CD4-positive, alpha-beta T cell (primary cell): ENCODE measurements at regions not wholly inside any gene's neighbourhood (a gene's known extent, or its start where the extent isn't known, plus 50 kb on each side); places are given as distances from the start of the nearest gene placed in this dataset.

Experiments
- ATAC-seq: fragments of 200-7000 bp; cut with Tn5 transposase; one replicate; pipeline ENCODE4 v1.10.0; 2022; ENCODE audit warnings: mild to moderate bottlenecking; ENCODE audit not compliant: poor library complexity
- CTCF ChIA-PET: fragments of 350-600 bp; sonication (Branson Sonifier 250); formaldehyde crosslinking; loops from one replicate; lab custom pipeline; 2021; ENCODE audit warnings: antibody characterized with exemption, inconsistent platforms; lab: Charles Lee
- POLR2A ChIA-PET: fragments of 350-600 bp; sonication (Branson Sonifier 250); formaldehyde crosslinking; loops from one replicate; lab custom pipeline; 2021; ENCODE audit warnings: antibody characterized with exemption, inconsistent platforms; lab: Charles Lee
- DNase-seq, 14 experiments: peaks; one replicate each; pipeline ENCODE4 v3.0.0-alpha.2; 2013 to 2020; ENCODE audit warnings: mixed read lengths in 2 of 14
- H3K27ac ChIP-seq, 2 donors: one replicate each; pipeline versions ENCODE4 v1.5.1 to v1.7.0; 2013; ENCODE audit warnings: low read length in 2 of 2, low read depth in 1 of 2, mild to moderate bottlenecking in 1 of 2
- H3K27me3 ChIP-seq, 2 experiments: 1 replicate in 1 of 2; 2 replicates in 1 of 2; pipeline versions ENCODE4 v1.6.1 to v1.7.0; 2013; ENCODE audit warnings: low read length in 2 of 2, control low read depth in 1 of 2, mild to moderate bottlenecking in 1 of 2, moderate library complexity in 1 of 2; ENCODE audit not compliant: insufficient read depth in 2 of 2, control insufficient read depth in 1 of 2
- H3K36me3 ChIP-seq: one replicate; pipeline ENCODE4 v1.6.1; 2013; ENCODE audit warnings: low read length, control low read depth; ENCODE audit not compliant: insufficient read depth
- H3K4me1 ChIP-seq: one replicate; pipeline ENCODE4 v1.6.1; 2013; ENCODE audit warnings: low read length, control low read depth; ENCODE audit not compliant: insufficient read depth
- H3K4me3 ChIP-seq: one replicate; pipeline ENCODE4 v1.5.1; 2013; ENCODE audit warnings: mild to moderate bottlenecking, low read length, moderate library complexity
- H3K9me3 ChIP-seq, 2 experiments: 1 replicate in 1 of 2; 2 replicates in 1 of 2; pipeline versions ENCODE4 v1.6.1 to v1.7.0; 2013; ENCODE audit warnings: low read length in 2 of 2, mild to moderate bottlenecking in 2 of 2, control low read depth in 1 of 2, moderate library complexity in 1 of 2; ENCODE audit not compliant: control insufficient read depth in 1 of 2, insufficient read depth in 1 of 2
- H3K27ac Mint-ChIP-seq: one replicate; pipeline ENCODE4 v1.8.0; 2020; ENCODE audit warnings: mixed read lengths
- H3K27me3 Mint-ChIP-seq: one replicate; pipeline ENCODE4 v1.8.0; 2021; ENCODE audit warnings: mixed read lengths
- H3K36me3 Mint-ChIP-seq: one replicate; pipeline ENCODE4 v1.8.0; 2021; ENCODE audit warnings: low read depth, mixed read lengths
- H3K4me1 Mint-ChIP-seq: one replicate; pipeline ENCODE4 v1.8.0; 2021; ENCODE audit warnings: low read depth, mixed read lengths
- H3K4me3 Mint-ChIP-seq: one replicate; pipeline ENCODE4 v1.8.0; 2020; ENCODE audit warnings: mild to moderate bottlenecking, mixed read lengths
- H3K9me3 Mint-ChIP-seq: one replicate; pipeline ENCODE4 v1.8.0; 2020; ENCODE audit warnings: mixed read lengths
- intact Hi-C, 2 experiments: fragments of 100-400 bp; cut with DNase I in 1 of 2; cut with micrococcal nuclease in 1 of 2; formaldehyde crosslinking; loops; one replicate each; pipeline versions ENCODE4 v1.15.1 to v1.9.0; 2023 to 2025; cut with DNase I, micrococcal nuclease
- TF ChIP-seq, protein P1 (sequence below): fragments of 200-600 bp; IDR thresholded peaks from one replicate; pipeline ENCODE4 v1.8.0; 2022; ENCODE audit warnings: antibody characterized with exemption, mild to moderate bottlenecking

DNA sequence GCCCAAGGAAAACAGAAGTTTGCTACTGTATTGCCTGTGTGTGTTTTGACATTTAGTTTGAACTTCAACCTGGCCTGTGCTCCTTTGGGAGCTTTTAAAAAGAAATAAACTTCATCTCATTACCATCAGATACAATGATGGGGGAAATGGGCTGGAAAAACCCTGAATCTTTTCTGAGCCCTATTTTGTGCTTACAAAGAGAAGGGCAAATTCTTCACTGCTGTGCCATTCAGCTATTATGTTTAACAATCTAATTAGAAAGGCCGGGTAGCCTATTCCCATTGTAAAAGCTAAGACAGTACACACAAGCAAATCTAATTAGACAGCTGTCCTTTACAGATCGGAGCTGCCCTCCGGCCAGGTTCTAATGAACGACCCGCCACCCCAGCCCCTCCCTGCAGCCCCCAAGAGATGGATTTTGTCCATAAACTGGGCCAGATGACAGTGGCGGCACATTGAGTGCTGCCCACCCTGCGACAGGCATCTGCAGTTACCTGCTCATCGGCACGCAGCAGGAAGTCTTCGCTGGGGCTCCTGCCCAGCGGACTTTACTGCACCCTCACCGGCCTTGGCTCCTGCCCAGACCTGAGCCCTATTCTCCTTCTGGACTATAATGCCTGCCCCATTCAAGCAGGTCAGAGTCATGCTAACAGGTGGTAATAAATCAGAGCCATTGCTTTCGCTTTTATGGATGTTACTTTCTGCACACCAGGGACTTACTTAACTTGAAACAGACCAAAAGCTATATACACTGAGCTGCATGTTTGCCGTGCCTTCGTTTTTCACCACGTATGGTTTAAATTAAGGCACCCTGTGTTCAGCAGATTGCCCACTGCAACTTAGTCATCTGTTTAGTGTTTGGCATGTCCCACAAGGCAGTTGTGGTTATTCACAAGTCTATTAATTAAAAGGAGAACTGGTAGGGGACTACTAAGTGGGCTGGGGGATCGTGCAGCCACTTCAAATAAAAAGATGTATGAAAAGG lies 549.6 kb downstream of the FGF9 start:
- no peak for DNase-seq
- intact Hi-C loops: no loop called here
- Histone ChIP-seq H3K27me3 (no peaks in the 10 kb centered on the region), H3K36me3 (no peaks in the 10 kb centered on the region), H3K27ac (no peak overlapping the region), H3K4me3 (no peak overlapping the region), H3K9me3 (no peaks in the 10 kb centered on the region), H3K4me1 (no peaks in the 10 kb centered on the region)
- Mint-ChIP-seq H3K36me3 (no peaks in the 10 kb centered on the region), H3K9me3 (no peaks in the 10 kb centered on the region), H3K27ac (no peak overlapping the region), H3K4me3 (no peak overlapping the region), H3K4me1 (peaks cover 32% of the 10 kb centered on the region), H3K27me3 (no peaks in the 10 kb centered on the region)
- CTCF ChIA-PET: no interaction called here
- ATAC-seq: no peak
- POLR2A ChIA-PET: no interaction called here
- TF ChIP-seq, protein P1, sequence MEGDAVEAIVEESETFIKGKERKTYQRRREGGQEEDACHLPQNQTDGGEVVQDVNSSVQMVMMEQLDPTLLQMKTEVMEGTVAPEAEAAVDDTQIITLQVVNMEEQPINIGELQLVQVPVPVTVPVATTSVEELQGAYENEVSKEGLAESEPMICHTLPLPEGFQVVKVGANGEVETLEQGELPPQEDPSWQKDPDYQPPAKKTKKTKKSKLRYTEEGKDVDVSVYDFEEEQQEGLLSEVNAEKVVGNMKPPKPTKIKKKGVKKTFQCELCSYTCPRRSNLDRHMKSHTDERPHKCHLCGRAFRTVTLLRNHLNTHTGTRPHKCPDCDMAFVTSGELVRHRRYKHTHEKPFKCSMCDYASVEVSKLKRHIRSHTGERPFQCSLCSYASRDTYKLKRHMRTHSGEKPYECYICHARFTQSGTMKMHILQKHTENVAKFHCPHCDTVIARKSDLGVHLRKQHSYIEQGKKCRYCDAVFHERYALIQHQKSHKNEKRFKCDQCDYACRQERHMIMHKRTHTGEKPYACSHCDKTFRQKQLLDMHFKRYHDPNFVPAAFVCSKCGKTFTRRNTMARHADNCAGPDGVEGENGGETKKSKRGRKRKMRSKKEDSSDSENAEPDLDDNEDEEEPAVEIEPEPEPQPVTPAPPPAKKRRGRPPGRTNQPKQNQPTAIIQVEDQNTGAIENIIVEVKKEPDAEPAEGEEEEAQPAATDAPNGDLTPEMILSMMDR: no peak

DNA sequence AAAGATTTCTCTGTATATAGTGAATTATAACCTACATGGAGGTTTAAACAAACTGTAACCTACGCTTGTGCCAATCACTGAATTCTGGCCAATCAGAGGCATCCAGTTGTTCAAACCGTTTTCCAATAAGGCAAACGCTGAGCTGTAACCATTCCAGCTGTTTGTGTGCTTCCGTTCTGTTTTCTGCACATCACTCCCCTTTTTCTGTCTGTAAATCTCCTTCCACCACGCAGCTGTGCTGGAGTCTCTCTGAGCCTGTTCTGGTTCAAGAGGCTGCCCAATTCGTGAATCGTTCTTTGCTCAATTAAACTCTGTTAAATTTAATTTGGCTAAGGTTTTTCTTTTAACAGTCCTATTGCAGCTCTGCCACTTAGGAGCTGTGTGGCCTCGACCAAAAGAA lies 552.5 kb downstream of the FGF9 start:
- Mint-ChIP-seq H3K4me1 (peaks cover 11% of the 10 kb centered on the region), H3K36me3 (no peaks in the 10 kb centered on the region), H3K9me3 (no peaks in the 10 kb centered on the region), H3K4me3 (no peak overlapping the region), H3K27ac (no peak overlapping the region), H3K27me3 (no peaks in the 10 kb centered on the region)
- Histone ChIP-seq H3K4me1 (no peaks in the 10 kb centered on the region), H3K27me3 (no peaks in the 10 kb centered on the region), H3K27ac (no peak overlapping the region), H3K4me3 (no peak overlapping the region), H3K9me3 (no peaks in the 10 kb centered on the region), H3K36me3 (no peaks in the 10 kb centered on the region)
- CTCF ChIA-PET: no interaction called here
- TF ChIP-seq, protein P1: no peak
- POLR2A ChIA-PET: no interaction called here
- ATAC-seq (no peak), DNase-seq (no peak)
- intact Hi-C loops: no loop called here

DNA sequence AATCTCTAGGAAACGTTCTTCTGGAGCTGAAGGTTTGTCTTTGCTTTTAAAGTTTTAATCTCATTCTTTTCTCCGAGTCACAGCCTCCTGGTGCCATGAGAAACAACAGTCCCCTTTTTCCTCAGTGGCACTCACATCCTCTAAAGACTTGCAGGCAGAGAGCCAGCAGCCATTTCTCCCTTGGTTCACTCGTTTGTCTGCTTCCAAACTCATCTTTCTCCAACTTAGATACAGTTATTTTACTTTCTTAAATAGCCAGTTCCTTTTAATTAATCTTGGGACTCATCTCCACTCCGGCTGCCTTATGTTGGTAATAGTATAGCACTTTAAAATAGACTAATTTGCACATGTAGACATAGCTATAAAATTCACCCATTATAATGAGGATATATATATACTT lies 555.2 kb downstream of the FGF9 start:
- no peak overlapping the region for H3K27ac ChIP-seq
- POLR2A ChIA-PET: no interaction called here

More for the DNA sequence above, 555.2 kb downstream of the FGF9 start:
- Histone ChIP-seq H3K36me3 (no peaks in the 10 kb centered on the region), H3K9me3 (no peaks in the 10 kb centered on the region), H3K27me3 (no peaks in the 10 kb centered on the region), H3K4me1 (no peaks in the 10 kb centered on the region), H3K4me3 (no peak overlapping the region)
- no peak overlapping the region for H3K27ac Mint-ChIP-seq
- ATAC-seq: no peak
- no peaks in the 10 kb centered on the region for H3K9me3 Mint-ChIP-seq
- DNase-seq: no peak
- CTCF ChIA-PET: no interaction called here
- no peak overlapping the region for H3K4me3 Mint-ChIP-seq
- no peaks in the 10 kb centered on the region for H3K27me3 Mint-ChIP-seq
- intact Hi-C loops: no loop called here
- H3K36me3 Mint-ChIP-seq: no peaks in the 10 kb centered on the region
- no peaks in the 10 kb centered on the region for H3K4me1 Mint-ChIP-seq
- TF ChIP-seq, protein P1: no peak
